GM06990 (cell line): ENCODE measurements at regions not wholly inside any gene's neighbourhood (a gene's known extent, or its start where the extent isn't known, plus 50 kb on each side); places are given as distances from the start of the nearest gene placed in this dataset.
"Not testable (repeated sequence)": the region's sequence is repeated elsewhere in the genome, so short reads cannot be mapped to it uniquely, and the experiment has no call there.

Experiments
- DNase-seq: peaks from one replicate; pipeline ENCODE4 v3.0.0-alpha.2; 2011; ENCODE audit not compliant: insufficient read length; ENCODE audit errors: extremely low read depth
- H3K27me3 ChIP-seq: replicated peaks from 2 replicates; pipeline ENCODE4 v1.6.0; 2011; ENCODE audit warnings: low read length; ENCODE audit not compliant: control insufficient read depth, insufficient read depth
- H3K36me3 ChIP-seq: 2 replicates; pipeline ENCODE4 v1.5.1; 2011; ENCODE audit warnings: low read length; ENCODE audit not compliant: control insufficient read depth, insufficient read depth
- H3K4me3 ChIP-seq: replicated peaks from 2 replicates; pipeline ENCODE4 v1.5.1; 2011; ENCODE audit warnings: low read depth, mild to moderate bottlenecking, control low read depth, low read length
- CTCF ChIP-seq: IDR thresholded peaks from 2 replicates; pipeline ENCODE4 v1.5.1; 2011; ENCODE audit warnings: low read length, control low read depth, mild to moderate bottlenecking, inconsistent platforms; ENCODE audit not compliant: insufficient read depth, poor library complexity, severe bottlenecking

- DNase-seq: no peak
- no peak overlapping the region for H3K4me3 ChIP-seq
- TF ChIP-seq CTCF: no peak
- H3K27me3 ChIP-seq: no peaks in the 10 kb centered on the region
- H3K36me3 ChIP-seq: no peaks in the 10 kb centered on the region
These were observed 195.0 kb downstream of the MSX2 start for GRCh38 chr5:174919351-174919750.

GRCh38 chr5:174918655-174919054 lies 194.3 kb downstream of the MSX2 start:
- H3K27me3 ChIP-seq: no peaks in the 10 kb centered on the region
- H3K36me3 ChIP-seq: no peaks in the 10 kb centered on the region
- H3K4me3 ChIP-seq: no peak overlapping the region
- DNase-seq: no peak
- TF ChIP-seq CTCF: no peak

GRCh38 chr5:174917976-174918554 lies 193.7 kb downstream of the MSX2 start:
- H3K27me3 ChIP-seq: no peaks in the 10 kb centered on the region
- no peak overlapping the region for H3K4me3 ChIP-seq
- no peak for TF ChIP-seq CTCF
- DNase-seq: no peak
- no peaks in the 10 kb centered on the region for H3K36me3 ChIP-seq

- not testable (repeated sequence) for DNase-seq, H3K27me3 ChIP-seq, H3K4me3 ChIP-seq, H3K36me3 ChIP-seq
These were observed 193.1 kb downstream of the MSX2 start for GRCh38 chr5:174917435-174917834.

- not testable (repeated sequence) for H3K36me3 ChIP-seq, H3K27me3 ChIP-seq, DNase-seq, H3K4me3 ChIP-seq
These were observed 192.5 kb downstream of the MSX2 start for GRCh38 chr5:174916924-174917323.

GRCh38 chr5:174916227-174916626 lies 191.8 kb downstream of the MSX2 start:
- H3K27me3 ChIP-seq: no peaks in the 10 kb centered on the region
- H3K4me3 ChIP-seq: no peak overlapping the region
- DNase-seq: no peak
- no peaks in the 10 kb centered on the region for H3K36me3 ChIP-seq
- no peak for TF ChIP-seq CTCF

GRCh38 chr5:174911118-174911517 lies 186.7 kb downstream of the MSX2 start:
- H3K36me3 ChIP-seq: no peaks in the 10 kb centered on the region
- no peaks in the 10 kb centered on the region for H3K27me3 ChIP-seq
- no peak overlapping the region for H3K4me3 ChIP-seq
- TF ChIP-seq CTCF: no peak
- DNase-seq: no peak
